ENCODE measurements at regions not wholly inside any gene's neighbourhood (a gene's known extent, or its start where the extent isn't known, plus 50 kb on each side); places are given as distances from the start of the nearest gene placed in this dataset.

- no peak for DNase-seq
- Histone ChIP-seq H3K27ac (ENCODE audit: low read length) (no peak overlapping the region), H3K36me3 (ENCODE audit: control insufficient read depth, insufficient read depth, low read length) (no peaks in the 10 kb centered on the region), H3K4me3 (ENCODE audit: low read length) (no peak overlapping the region), H3K4me1 (ENCODE audit: control insufficient read depth, insufficient read depth, low read length) (no peaks in the 10 kb centered on the region), H3K9me3 (ENCODE audit: control insufficient read depth, insufficient read depth, low read length) (no peaks in the 10 kb centered on the region), H3K27me3 (ENCODE audit: control insufficient read depth, insufficient read depth, low read length) (no peaks in the 10 kb centered on the region)
- intact Hi-C loops (cut with micrococcal nuclease): no loop called here
- no peak for TF ChIP-seq CTCF (IDR thresholded peaks at IDR 0.05)
- no peak overlapping the region for H3K27ac Mint-ChIP-seq
- 73% methylated on average over 3 of the region's 3 CpGs for WGBS (ENCODE audit: insufficient coverage)
- H3K4me1 Mint-ChIP-seq: no peaks in the 10 kb centered on the region
- H3K4me3 Mint-ChIP-seq: no peak overlapping the region
- no peaks in the 10 kb centered on the region for H3K36me3 Mint-ChIP-seq
- H3K9me3 Mint-ChIP-seq: peaks cover 0 to 2% of the 10 kb centered on the region in 2 donors
- ATAC-seq: no peak
- H3K27me3 Mint-ChIP-seq (ENCODE audit: low read depth in 2 of 2): no peaks in the 10 kb centered on the region
Observed at GRCh38 chr2:223114170-223114569, 62.2 kb downstream of the KCNE4 start.

- TF ChIP-seq CTCF (IDR thresholded peaks at IDR 0.05): no peak
- intact Hi-C loops (cut with micrococcal nuclease): no loop called here
- Mint-ChIP-seq H3K36me3 (no peaks in the 10 kb centered on the region), H3K27me3 (ENCODE audit: low read depth in 2 of 2) (no peaks in the 10 kb centered on the region), H3K4me3 (no peak overlapping the region), H3K4me1 (no peaks in the 10 kb centered on the region), H3K9me3 (no peaks in the 10 kb centered on the region), H3K27ac (no peak overlapping the region)
- H3K27me3 ChIP-seq (ENCODE audit: control insufficient read depth, insufficient read depth, low read length): no peaks in the 10 kb centered on the region
- H3K27ac ChIP-seq (ENCODE audit: low read length): no peak overlapping the region
- no peak overlapping the region for H3K4me3 ChIP-seq (ENCODE audit: low read length)
- H3K9me3 ChIP-seq (ENCODE audit: control insufficient read depth, insufficient read depth, low read length): no peaks in the 10 kb centered on the region
- no peak for DNase-seq
- H3K36me3 ChIP-seq (ENCODE audit: control insufficient read depth, insufficient read depth, low read length): no peaks in the 10 kb centered on the region
- no peaks in the 10 kb centered on the region for H3K4me1 ChIP-seq (ENCODE audit: control insufficient read depth, insufficient read depth, low read length)
- no peak for ATAC-seq
- WGBS (ENCODE audit: insufficient coverage): no CpG with 5 or more reads among the region's 3 CpGs
Observed at GRCh38 chr2:223114917-223115316, 62.9 kb downstream of the KCNE4 start.

GRCh38 chr2:223117533-223117932, 65.5 kb downstream of the KCNE4 start:
- 90% methylated on average over 2 of the region's 4 CpGs for WGBS (ENCODE audit: insufficient coverage)
- Histone ChIP-seq H3K27ac (ENCODE audit: low read length) (no peak overlapping the region), H3K4me3 (ENCODE audit: low read length) (no peak overlapping the region), H3K9me3 (ENCODE audit: control insufficient read depth, insufficient read depth, low read length) (no peaks in the 10 kb centered on the region), H3K27me3 (ENCODE audit: control insufficient read depth, insufficient read depth, low read length) (no peaks in the 10 kb centered on the region), H3K4me1 (ENCODE audit: control insufficient read depth, insufficient read depth, low read length) (no peaks in the 10 kb centered on the region), H3K36me3 (ENCODE audit: control insufficient read depth, insufficient read depth, low read length) (no peaks in the 10 kb centered on the region)
- Mint-ChIP-seq H3K27ac (no peak overlapping the region), H3K27me3 (ENCODE audit: low read depth in 2 of 2) (no peaks in the 10 kb centered on the region), H3K9me3 (no peaks in the 10 kb centered on the region), H3K4me1 (no peaks in the 10 kb centered on the region), H3K4me3 (no peak overlapping the region), H3K36me3 (no peaks in the 10 kb centered on the region)
- no peak for TF ChIP-seq CTCF (IDR thresholded peaks at IDR 0.05)
- DNase-seq (no peak), ATAC-seq (no peak)
- intact Hi-C loops (cut with micrococcal nuclease): no loop called here

GRCh38 chr2:223121283-223121682, 69.3 kb downstream of the KCNE4 start:
- Mint-ChIP-seq H3K27me3 (ENCODE audit: low read depth in 2 of 2) (no peaks in the 10 kb centered on the region), H3K9me3 (no peaks in the 10 kb centered on the region), H3K4me1 (no peaks in the 10 kb centered on the region), H3K36me3 (no peaks in the 10 kb centered on the region), H3K27ac (no peak overlapping the region), H3K4me3 (no peak overlapping the region)
- Histone ChIP-seq H3K9me3 (ENCODE audit: control insufficient read depth, insufficient read depth, low read length) (no peaks in the 10 kb centered on the region), H3K27ac (ENCODE audit: low read length) (no peak overlapping the region), H3K4me1 (ENCODE audit: control insufficient read depth, insufficient read depth, low read length) (no peaks in the 10 kb centered on the region), H3K4me3 (ENCODE audit: low read length) (no peak overlapping the region), H3K36me3 (ENCODE audit: control insufficient read depth, insufficient read depth, low read length) (no peaks in the 10 kb centered on the region), H3K27me3 (ENCODE audit: control insufficient read depth, insufficient read depth, low read length) (no peaks in the 10 kb centered on the region)
- ATAC-seq (no peak), DNase-seq (no peak)
- TF ChIP-seq CTCF (IDR thresholded peaks at IDR 0.05): no peak
- intact Hi-C loops (cut with micrococcal nuclease): no loop called here
- WGBS (ENCODE audit: insufficient coverage): 50% methylated on average over 1 of the region's 1 CpG
